A673 (cell line): ENCODE measurements at regions not wholly inside any gene's neighbourhood (a gene's known extent, or its start where the extent isn't known, plus 50 kb on each side); places are given as distances from the start of the nearest gene placed in this dataset.

Experiments used
- CTCF ChIP-seq: fragments of 300-800, 200-600 bp; sonication (generic); conservative IDR thresholded peaks from 2 replicates; pipeline ENCODE4 v1.5.1; 2017; ENCODE audit warnings: low read depth, mild to moderate bottlenecking, antibody characterized with exemption, low read length, moderate library complexity, mixed read lengths
- EZH2 ChIP-seq: fragments of 200-600 bp; sonication (generic); IDR thresholded peaks from 2 replicates; pipeline ENCODE4 v1.6.1; 2017; ENCODE audit warnings: borderline replicate concordance, low read depth, mild to moderate bottlenecking, mixed read lengths, antibody characterized with exemption, low read length; ENCODE audit not compliant: poor library complexity, severe bottlenecking

GRCh38 chr7:24411226-24411625 lies 127.2 kb downstream of the NPY start:
- no peak for TF ChIP-seq EZH2
- no peak for TF ChIP-seq CTCF
